DND-41 (cell line): ENCODE measurements at regions not wholly inside any gene's neighbourhood (a gene's known extent, or its start where the extent isn't known, plus 50 kb on each side); places are given as distances from the start of the nearest gene placed in this dataset.

ENCODE experiments used
- EZH2 ChIP-seq: IDR thresholded peaks from 3 replicates; pipeline ENCODE4 v1.6.1; 2012; ENCODE audit warnings: borderline replicate concordance, low read depth, mild to moderate bottlenecking, moderate library complexity, low read length, inconsistent platforms; ENCODE audit not compliant: severe bottlenecking
- TF ChIP-seq, protein P1 (sequence below): IDR thresholded peaks from 2 replicates; pipeline ENCODE4 v1.5.1; 2012; ENCODE audit warnings: borderline replicate concordance, low read length, moderate library complexity, mild to moderate bottlenecking; ENCODE audit not compliant: poor library complexity, severe bottlenecking; ENCODE audit errors: extremely low read depth

DNA sequence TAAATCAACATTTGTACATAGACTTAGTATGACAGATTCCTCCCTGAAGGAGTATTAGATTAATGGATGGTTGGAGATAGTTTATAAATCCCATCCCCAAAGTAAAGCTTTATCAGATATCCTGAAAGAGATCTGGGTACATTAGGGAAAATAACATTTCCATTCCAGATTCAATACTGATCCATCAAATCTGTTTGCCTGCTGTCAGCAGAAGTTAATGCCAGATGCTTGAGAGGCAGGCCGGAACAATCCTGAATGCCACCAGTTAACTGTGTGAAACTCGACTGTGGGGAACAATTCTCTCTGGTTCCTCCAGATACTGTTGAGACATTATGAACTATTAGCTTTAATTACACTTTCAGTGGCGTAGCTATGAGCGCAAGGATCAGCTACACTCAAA, 1166.8 kb downstream of the MAT2B start:
- TF ChIP-seq, protein P1, sequence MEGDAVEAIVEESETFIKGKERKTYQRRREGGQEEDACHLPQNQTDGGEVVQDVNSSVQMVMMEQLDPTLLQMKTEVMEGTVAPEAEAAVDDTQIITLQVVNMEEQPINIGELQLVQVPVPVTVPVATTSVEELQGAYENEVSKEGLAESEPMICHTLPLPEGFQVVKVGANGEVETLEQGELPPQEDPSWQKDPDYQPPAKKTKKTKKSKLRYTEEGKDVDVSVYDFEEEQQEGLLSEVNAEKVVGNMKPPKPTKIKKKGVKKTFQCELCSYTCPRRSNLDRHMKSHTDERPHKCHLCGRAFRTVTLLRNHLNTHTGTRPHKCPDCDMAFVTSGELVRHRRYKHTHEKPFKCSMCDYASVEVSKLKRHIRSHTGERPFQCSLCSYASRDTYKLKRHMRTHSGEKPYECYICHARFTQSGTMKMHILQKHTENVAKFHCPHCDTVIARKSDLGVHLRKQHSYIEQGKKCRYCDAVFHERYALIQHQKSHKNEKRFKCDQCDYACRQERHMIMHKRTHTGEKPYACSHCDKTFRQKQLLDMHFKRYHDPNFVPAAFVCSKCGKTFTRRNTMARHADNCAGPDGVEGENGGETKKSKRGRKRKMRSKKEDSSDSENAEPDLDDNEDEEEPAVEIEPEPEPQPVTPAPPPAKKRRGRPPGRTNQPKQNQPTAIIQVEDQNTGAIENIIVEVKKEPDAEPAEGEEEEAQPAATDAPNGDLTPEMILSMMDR = no peak
- no peak for TF ChIP-seq EZH2
